Spleen (tissue), 7 donors: ENCODE measurements at regions not wholly inside any gene's neighbourhood (a gene's known extent, or its start where the extent isn't known, plus 50 kb on each side); places are given as distances from the start of the nearest gene placed in this dataset.

Source experiments
- POLR2A ChIP-seq, 3 donors: fragments of 450-650 bp; IDR thresholded peaks; one replicate each; pipeline ENCODE4 v1.5.1; 2017; ENCODE audit warnings: antibody characterized with exemption in 3 of 3, mild to moderate bottlenecking in 1 of 3
- POLR2AphosphoS5 ChIP-seq, 3 donors: sonication (generic); formaldehyde crosslinking; IDR thresholded peaks; one replicate each; pipeline ENCODE4 v1.5.1; 2017; ENCODE audit warnings: antibody characterized with exemption in 3 of 3
- TF ChIP-seq, protein P1 (sequence below), 11 experiments: fragments of 200-600 bp in 7 of 11; fragments of 450-650 bp in 4 of 11; sonication (generic) in 4 of 11; IDR thresholded peaks in 8 of 11; conservative IDR thresholded peaks in 3 of 11; 1 replicate in 7 of 11; 2 replicates in 4 of 11; pipeline versions ENCODE4 v1.4.0 to v1.8.0; 2016 to 2021; ENCODE audit warnings: antibody characterized with exemption in 11 of 11, inconsistent platforms in 4 of 11, mild to moderate bottlenecking in 1 of 11
- donor health status: DM: no; HTN: no; CAD: no; lungs with moderate emphysema.
- donor health status: DM: no; HTN: no; CAD: no.
- donor health status: DM: no; HTN: no; CAD: no.

DNA sequence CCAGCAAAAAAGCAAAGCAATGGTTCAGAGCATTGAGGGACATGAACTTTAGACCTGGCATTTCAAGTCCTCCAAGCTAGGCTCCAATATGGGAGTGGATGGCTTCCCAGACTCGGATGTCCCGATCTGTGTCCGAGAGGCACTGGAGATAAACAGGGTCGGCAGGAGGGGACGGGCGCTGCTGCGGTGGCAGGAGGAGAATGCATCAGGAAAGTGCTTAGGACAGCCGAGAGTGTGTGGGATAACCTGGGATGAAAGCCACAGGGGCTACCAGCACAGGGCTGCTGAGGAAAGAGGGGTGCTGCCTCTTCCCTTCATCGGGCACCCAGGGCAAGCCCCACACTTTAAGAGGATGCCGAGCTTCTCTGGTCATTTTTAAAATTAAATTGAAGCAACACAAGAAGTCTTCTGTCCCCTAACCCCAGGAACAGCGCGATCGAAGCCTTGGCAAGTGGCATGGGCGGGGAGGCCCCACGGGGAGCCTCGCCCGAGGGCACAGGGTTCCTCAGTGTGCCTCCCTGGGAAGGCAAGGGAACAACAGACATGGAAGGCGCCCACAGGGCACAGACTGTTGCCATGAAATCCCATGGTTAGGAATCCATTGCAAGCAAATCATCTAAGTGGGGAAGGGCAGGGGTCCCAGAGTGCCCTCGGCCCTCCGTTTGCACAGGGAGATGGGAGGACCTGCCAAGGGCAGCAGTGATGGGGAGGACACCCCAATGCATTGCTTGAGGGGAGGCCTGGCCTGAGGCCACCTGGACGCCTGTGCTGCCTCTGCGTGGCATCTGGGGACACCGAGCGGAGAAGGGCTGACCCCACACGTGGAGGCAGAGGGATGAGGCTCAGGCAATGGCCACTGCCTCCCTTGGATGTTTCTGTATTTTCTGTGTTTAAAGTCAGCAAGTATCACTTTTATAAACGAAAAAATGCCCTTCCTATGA is 78.5 kb upstream of the GPC1 start:
- no peak for TF ChIP-seq POLR2A (IDR thresholded peaks at IDR 0.05)
- TF ChIP-seq, protein P1, sequence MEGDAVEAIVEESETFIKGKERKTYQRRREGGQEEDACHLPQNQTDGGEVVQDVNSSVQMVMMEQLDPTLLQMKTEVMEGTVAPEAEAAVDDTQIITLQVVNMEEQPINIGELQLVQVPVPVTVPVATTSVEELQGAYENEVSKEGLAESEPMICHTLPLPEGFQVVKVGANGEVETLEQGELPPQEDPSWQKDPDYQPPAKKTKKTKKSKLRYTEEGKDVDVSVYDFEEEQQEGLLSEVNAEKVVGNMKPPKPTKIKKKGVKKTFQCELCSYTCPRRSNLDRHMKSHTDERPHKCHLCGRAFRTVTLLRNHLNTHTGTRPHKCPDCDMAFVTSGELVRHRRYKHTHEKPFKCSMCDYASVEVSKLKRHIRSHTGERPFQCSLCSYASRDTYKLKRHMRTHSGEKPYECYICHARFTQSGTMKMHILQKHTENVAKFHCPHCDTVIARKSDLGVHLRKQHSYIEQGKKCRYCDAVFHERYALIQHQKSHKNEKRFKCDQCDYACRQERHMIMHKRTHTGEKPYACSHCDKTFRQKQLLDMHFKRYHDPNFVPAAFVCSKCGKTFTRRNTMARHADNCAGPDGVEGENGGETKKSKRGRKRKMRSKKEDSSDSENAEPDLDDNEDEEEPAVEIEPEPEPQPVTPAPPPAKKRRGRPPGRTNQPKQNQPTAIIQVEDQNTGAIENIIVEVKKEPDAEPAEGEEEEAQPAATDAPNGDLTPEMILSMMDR (IDR thresholded peaks at IDR 0.05 in 8 of 11, conservative IDR thresholded peaks at IDR 0.05 in 3 of 11) = no peak
- TF ChIP-seq POLR2AphosphoS5 (IDR thresholded peaks at IDR 0.05) = no peak
